CD14-positive monocyte (primary cell): ENCODE measurements at regions not wholly inside any gene's neighbourhood (a gene's known extent, or its start where the extent isn't known, plus 50 kb on each side); places are given as distances from the start of the nearest gene placed in this dataset.
A peak's percentile ranks its signal among the peaks of the same experiment; 100 is the strongest.

ENCODE experiments used
- DNase-seq, 3 donors: peaks; one replicate each; pipeline ENCODE4 v3.0.0-alpha.2; 2011 to 2022
- H2AFZ ChIP-seq: 2 replicates; pipeline ENCODE4 v1.6.0; 2012; ENCODE audit warnings: mild to moderate bottlenecking, low read depth, low read length, inconsistent platforms; ENCODE audit not compliant: insufficient read depth, poor library complexity, severe bottlenecking
- H3K27ac ChIP-seq, 2 donors: 1 replicate in 1 of 2; 2 replicates in 1 of 2; pipeline ENCODE4 v1.5.1; 2012 to 2013; ENCODE audit warnings: low read length in 2 of 2, control low read depth in 1 of 2, inconsistent platforms in 1 of 2, low read depth in 1 of 2, mild to moderate bottlenecking in 1 of 2
- H3K27me3 ChIP-seq, 2 donors: one replicate each; pipeline versions ENCODE4 v1.6.0 to v1.6.1; 2011 to 2013; ENCODE audit warnings: low read length in 2 of 2; ENCODE audit not compliant: control insufficient read depth in 2 of 2, insufficient read depth in 2 of 2
- H3K36me3 ChIP-seq, 2 donors: replicated peaks in 1 of 2; 1 replicate in 1 of 2; 2 replicates in 1 of 2; pipeline versions ENCODE4 v1.5.1 to v1.6.1; 2012 to 2013; ENCODE audit warnings: low read length in 2 of 2, control low read depth in 1 of 2, inconsistent platforms in 1 of 2, mild to moderate bottlenecking in 1 of 2; ENCODE audit not compliant: insufficient read depth in 2 of 2, control insufficient read depth in 1 of 2
- H3K4me1 ChIP-seq, 2 donors: 1 replicate in 1 of 2; 2 replicates in 1 of 2; pipeline versions ENCODE4 v1.5.1 to v1.6.1; 2012 to 2013; ENCODE audit warnings: low read length in 2 of 2, control low read depth in 1 of 2, inconsistent platforms in 1 of 2, mild to moderate bottlenecking in 1 of 2, moderate library complexity in 1 of 2; ENCODE audit not compliant: insufficient read depth in 2 of 2, control insufficient read depth in 1 of 2
- H3K4me2 ChIP-seq: replicated peaks from 2 replicates; pipeline ENCODE3; 2012; ENCODE audit warnings: low read length, moderate library complexity, mild to moderate bottlenecking; ENCODE audit not compliant: poor library complexity, severe bottlenecking; ENCODE audit errors: extremely low read depth
- H3K4me3 ChIP-seq, 3 experiments: fragments of 200-600 bp in 1 of 3; sonication (generic) in 1 of 3; replicated peaks in 1 of 3; 1 replicate in 2 of 3; 2 replicates in 1 of 3; pipeline ENCODE4 v1.5.1; 2011 to 2013; ENCODE audit warnings: low read length in 3 of 3, mild to moderate bottlenecking in 3 of 3, control low read depth in 2 of 3, low read depth in 2 of 3, inconsistent platforms in 1 of 3, moderate library complexity in 1 of 3
- H3K79me2 ChIP-seq: 2 replicates; pipeline ENCODE4 v1.6.0; 2012; ENCODE audit warnings: mild to moderate bottlenecking, control low read depth, inconsistent platforms, low read length, moderate library complexity; ENCODE audit not compliant: insufficient read depth
- H3K9ac ChIP-seq: 2 replicates; pipeline ENCODE4 v1.6.0; 2017; ENCODE audit warnings: low read length, mild to moderate bottlenecking; ENCODE audit not compliant: insufficient read depth, poor library complexity, severe bottlenecking
- H3K9me3 ChIP-seq, 2 donors: replicated peaks in 1 of 2; 1 replicate in 1 of 2; 2 replicates in 1 of 2; pipeline versions ENCODE4 v1.5.1 to v1.6.1; 2012 to 2013; ENCODE audit warnings: low read length in 2 of 2, control low read depth in 1 of 2; ENCODE audit not compliant: control insufficient read depth in 1 of 2, insufficient read depth in 1 of 2
- H4K20me1 ChIP-seq: 2 replicates; pipeline ENCODE4 v1.6.0; 2012; ENCODE audit warnings: mild to moderate bottlenecking, low read length, control low read depth, moderate library complexity; ENCODE audit not compliant: insufficient read depth
- H3K27ac Mint-ChIP-seq, 7 donors: one replicate each; pipeline ENCODE4 v1.8.0; 2020; ENCODE audit warnings: mild to moderate bottlenecking in 7 of 7, mixed read lengths in 7 of 7, moderate library complexity in 6 of 7, inconsistent platforms in 2 of 7
- H3K27me3 Mint-ChIP-seq, 3 donors: one replicate each; pipeline ENCODE4 v1.8.0; 2021 to 2022; ENCODE audit warnings: low read depth in 3 of 3, mild to moderate bottlenecking in 3 of 3, mixed read lengths in 3 of 3, moderate library complexity in 3 of 3, inconsistent platforms in 1 of 3
- H3K36me3 Mint-ChIP-seq, 2 donors: one replicate each; pipeline ENCODE4 v1.8.0; 2020; ENCODE audit warnings: mixed read lengths in 2 of 2, inconsistent platforms in 1 of 2, mild to moderate bottlenecking in 1 of 2
- H3K4me1 Mint-ChIP-seq: one replicate; pipeline ENCODE4 v1.8.0; 2020; ENCODE audit warnings: mild to moderate bottlenecking, mixed read lengths
- H3K4me3 Mint-ChIP-seq, 2 donors: one replicate each; pipeline ENCODE4 v1.8.0; 2020; ENCODE audit warnings: mild to moderate bottlenecking in 2 of 2, mixed read lengths in 2 of 2, moderate library complexity in 1 of 2
- H3K9me3 Mint-ChIP-seq, 7 donors: one replicate each; pipeline ENCODE4 v1.8.0; 2020 to 2022; ENCODE audit warnings: mixed read lengths in 7 of 7, mild to moderate bottlenecking in 6 of 7, moderate library complexity in 6 of 7, inconsistent platforms in 2 of 7
- CTCF ChIP-seq: fragments of 200-600 bp; IDR thresholded peaks from one replicate; pipeline ENCODE4 v1.8.0; 2022; ENCODE audit warnings: antibody characterized with exemption, mild to moderate bottlenecking
- WGBS: methylation state at CpG from one replicate; pipeline ENCODE4 v1.1.5; 2013; ENCODE audit warnings: missing lambda C conversion rate; ENCODE audit not compliant: insufficient coverage; 5-methylcytosine and 5-hydroxymethylcytosine counted together
- intact Hi-C, 2 donors: fragments of 100-400 bp; cut with micrococcal nuclease; formaldehyde crosslinking; loops; one replicate each; pipeline versions ENCODE4 v1.15.0 to v1.15.1; 2023

DNA sequence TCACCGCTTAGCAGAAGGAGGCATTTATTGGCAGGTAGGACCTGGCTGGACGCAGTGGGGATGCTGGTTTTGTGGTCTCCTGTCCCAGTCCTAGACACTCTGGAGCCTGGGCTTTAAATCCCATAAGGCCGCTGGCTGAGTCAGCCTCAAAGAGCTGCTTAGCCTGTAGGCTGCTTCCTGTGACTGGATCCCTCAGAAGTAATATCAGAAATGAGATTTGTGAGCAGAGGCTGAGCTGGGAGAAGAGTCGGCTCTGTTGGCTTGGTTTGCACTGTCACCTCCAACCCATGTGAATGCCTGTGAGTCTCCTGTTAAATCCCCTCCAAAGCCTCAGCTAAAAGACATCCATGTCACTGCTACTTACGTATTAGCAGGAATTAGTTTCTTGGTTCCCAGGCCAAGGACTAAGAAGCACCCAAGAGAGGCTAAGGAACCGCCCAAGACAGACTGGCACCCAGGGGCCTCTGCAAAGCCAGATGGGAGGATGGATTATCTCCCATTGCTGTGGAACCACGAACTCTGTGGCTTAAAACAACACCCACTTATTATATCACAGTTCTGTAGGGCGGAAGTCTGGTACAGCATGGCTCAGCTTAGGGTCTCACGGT is 289.4 kb downstream of the CDC5L start:
- H3K4me1 Mint-ChIP-seq = no peaks in the 10 kb centered on the region
- no peak overlapping the region for H3K27ac ChIP-seq
- H3K9me3 Mint-ChIP-seq = peaks cover 0 to 3% (median 0%) of the 10 kb centered on the region in 7 donors
- H3K36me3 Mint-ChIP-seq = no peaks in the 10 kb centered on the region
- no peak overlapping the region for H3K4me3 ChIP-seq
- TF ChIP-seq CTCF = no peak
- H3K9ac ChIP-seq = no peak overlapping the region
- intact Hi-C loops = no loop called here
- H3K4me2 ChIP-seq = no peak overlapping the region
- H3K36me3 ChIP-seq = no peaks in the 10 kb centered on the region
- DNase-seq = no peak
- H4K20me1 ChIP-seq = no peaks in the 10 kb centered on the region
- whole genome bisulfite sequencing = 91% methylated on average over 6 of the region's 9 CpGs
- H3K27me3 ChIP-seq = no peaks in the 10 kb centered on the region
- H3K9me3 ChIP-seq = no peaks in the 10 kb centered on the region
- no peak overlapping the region for H3K4me3 Mint-ChIP-seq
- no peaks in the 10 kb centered on the region for H3K4me1 ChIP-seq
- H3K27me3 Mint-ChIP-seq = peaks cover 2 to 12% (median 8%) of the 10 kb centered on the region in 3 donors
- no peaks in the 10 kb centered on the region for H3K79me2 ChIP-seq
- no peak overlapping the region for H3K27ac Mint-ChIP-seq
- no peak overlapping the region for H2AFZ ChIP-seq

GRCh38 chr6:44678252-44678935 is 290.9 kb downstream of the CDC5L start:
- Mint-ChIP-seq H3K27ac (peak overlapping the region in 1 of 7 donors; percentile 32), H3K4me3 (no peak overlapping the region), H3K9me3 (peaks cover 0 to 3% (median 0%) of the 10 kb centered on the region in 7 donors), H3K4me1 (no peaks in the 10 kb centered on the region), H3K36me3 (no peaks in the 10 kb centered on the region), H3K27me3 (peaks cover 0 to 12% (median 12%) of the 10 kb centered on the region in 3 donors)
- no peak overlapping the region for H3K4me3 ChIP-seq
- DNase-seq = no peak
- no peak overlapping the region for H3K9ac ChIP-seq
- H4K20me1 ChIP-seq = no peaks in the 10 kb centered on the region
- H3K27me3 ChIP-seq = no peaks in the 10 kb centered on the region
- no peak overlapping the region for H3K4me2 ChIP-seq
- no peaks in the 10 kb centered on the region for H3K79me2 ChIP-seq
- no peaks in the 10 kb centered on the region for H3K9me3 ChIP-seq
- intact Hi-C loops = no loop called here
- no peaks in the 10 kb centered on the region for H3K4me1 ChIP-seq
- TF ChIP-seq CTCF = no peak
- no peak overlapping the region for H2AFZ ChIP-seq
- H3K27ac ChIP-seq = no peak overlapping the region
- H3K36me3 ChIP-seq = no peaks in the 10 kb centered on the region
- 100% methylated on average over 1 of the region's 9 CpGs for WGBS
